OCI-LY1 (cell line): ENCODE measurements at regions not wholly inside any gene's neighbourhood (a gene's known extent, or its start where the extent isn't known, plus 50 kb on each side); places are given as distances from the start of the nearest gene placed in this dataset.

ENCODE experiments used
- EZH2 ChIP-seq: fragments of 200-600 bp; sonication (generic), shearing (Covaris generic); IDR thresholded peaks from 2 replicates; pipeline ENCODE4 v1.8.0; 2017; ENCODE audit warnings: borderline replicate concordance, mixed run types, mild to moderate bottlenecking, antibody characterized with exemption, low read length, moderate library complexity, mixed read lengths
- TF ChIP-seq, protein P1 (sequence below): fragments of 200-600 bp; sonication (generic), shearing (Covaris generic); IDR thresholded peaks from 2 replicates; pipeline ENCODE4 v1.5.1; 2017; ENCODE audit warnings: mild to moderate bottlenecking, antibody characterized with exemption, low read length, moderate library complexity, mixed read lengths

DNA sequence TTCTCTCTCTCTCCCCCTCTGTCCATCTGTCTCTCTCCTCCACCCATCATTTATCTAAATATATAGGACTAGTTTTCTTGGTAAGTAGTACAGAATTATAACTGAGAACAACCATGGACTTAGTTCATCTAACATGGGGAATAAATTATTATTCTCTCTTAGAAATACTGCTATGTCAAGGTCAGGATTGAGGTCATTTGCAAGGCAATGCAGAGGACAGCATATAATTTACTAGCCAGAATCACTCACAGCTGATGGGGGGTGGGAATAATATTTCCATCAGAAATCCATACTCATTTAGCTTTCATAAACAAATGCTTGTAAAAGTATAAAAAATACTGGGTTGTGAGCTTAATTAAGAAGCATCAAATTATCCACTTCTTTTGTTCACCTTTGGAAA, 553.9 kb upstream of the POU3F2 start:
- no peak for TF ChIP-seq EZH2
- TF ChIP-seq, protein P1, sequence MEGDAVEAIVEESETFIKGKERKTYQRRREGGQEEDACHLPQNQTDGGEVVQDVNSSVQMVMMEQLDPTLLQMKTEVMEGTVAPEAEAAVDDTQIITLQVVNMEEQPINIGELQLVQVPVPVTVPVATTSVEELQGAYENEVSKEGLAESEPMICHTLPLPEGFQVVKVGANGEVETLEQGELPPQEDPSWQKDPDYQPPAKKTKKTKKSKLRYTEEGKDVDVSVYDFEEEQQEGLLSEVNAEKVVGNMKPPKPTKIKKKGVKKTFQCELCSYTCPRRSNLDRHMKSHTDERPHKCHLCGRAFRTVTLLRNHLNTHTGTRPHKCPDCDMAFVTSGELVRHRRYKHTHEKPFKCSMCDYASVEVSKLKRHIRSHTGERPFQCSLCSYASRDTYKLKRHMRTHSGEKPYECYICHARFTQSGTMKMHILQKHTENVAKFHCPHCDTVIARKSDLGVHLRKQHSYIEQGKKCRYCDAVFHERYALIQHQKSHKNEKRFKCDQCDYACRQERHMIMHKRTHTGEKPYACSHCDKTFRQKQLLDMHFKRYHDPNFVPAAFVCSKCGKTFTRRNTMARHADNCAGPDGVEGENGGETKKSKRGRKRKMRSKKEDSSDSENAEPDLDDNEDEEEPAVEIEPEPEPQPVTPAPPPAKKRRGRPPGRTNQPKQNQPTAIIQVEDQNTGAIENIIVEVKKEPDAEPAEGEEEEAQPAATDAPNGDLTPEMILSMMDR: no peak
